ENCODE measurements at regions not wholly inside any gene's neighbourhood (a gene's known extent, or its start where the extent isn't known, plus 50 kb on each side); places are given as distances from the start of the nearest gene placed in this dataset.

DNA sequence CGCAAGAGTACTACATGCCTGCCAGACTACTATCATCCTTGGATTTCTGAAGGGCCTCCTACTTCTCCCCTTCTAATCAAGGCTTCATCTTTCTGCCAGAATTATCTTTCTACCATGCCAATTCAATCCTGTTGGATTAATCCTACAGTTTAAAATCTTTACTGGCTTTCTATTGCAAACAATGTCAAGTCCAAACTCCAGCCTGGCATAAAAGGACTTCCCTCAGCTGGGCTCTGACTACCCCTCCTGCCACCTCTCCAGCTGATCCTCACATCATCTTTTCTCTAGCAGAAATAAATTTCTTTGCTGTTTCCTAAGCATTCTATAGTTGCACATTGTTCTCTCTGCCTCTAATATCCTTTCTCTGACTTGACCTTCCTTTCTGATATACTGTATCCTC, 119.7 kb upstream of the RAD23B start:
- no peaks in the 10 kb centered on the region for H3K4me1 ChIP-seq (ENCODE audit: control insufficient read depth, insufficient read depth, low read length, poor library complexity, severe bottlenecking)
- H3K9me3 ChIP-seq (ENCODE audit: control insufficient read depth, low read length) = no peaks in the 10 kb centered on the region
- H3K36me3 ChIP-seq (ENCODE audit: control insufficient read depth, insufficient read depth, low read length) = no peaks in the 10 kb centered on the region
- 100% methylated on average over 1 of the region's 1 CpG for WGBS, 2 experiments (ENCODE audit: insufficient coverage in 2 of 2)
- no peak overlapping the region for H3K4me3 ChIP-seq (ENCODE audit: extremely low read depth, insufficient read depth, low read length, poor library complexity, severe bottlenecking)
- H3K27ac ChIP-seq (ENCODE audit: low read depth, low read length, severe bottlenecking) = no peak overlapping the region

DNA sequence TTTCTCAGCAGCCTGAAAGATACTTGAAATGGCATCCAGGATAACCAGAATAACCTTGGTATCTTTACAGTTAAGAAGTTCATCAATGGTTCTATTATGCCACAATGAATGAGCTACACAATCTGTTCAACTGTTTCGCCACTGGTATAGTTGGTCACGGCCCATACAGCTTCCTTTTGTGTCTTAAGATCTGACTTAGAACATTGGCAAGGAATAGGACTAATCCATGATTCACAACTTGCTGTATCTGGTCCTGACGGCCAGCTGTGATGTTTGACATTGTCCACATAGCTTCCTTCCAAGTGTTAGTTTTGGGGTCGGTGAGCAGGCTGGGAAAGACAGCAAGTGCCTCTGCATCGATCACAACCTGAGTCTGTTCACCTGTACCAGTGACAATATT, 113.3 kb upstream of the RAD23B start:
- no peaks in the 10 kb centered on the region for H3K9me3 ChIP-seq (ENCODE audit: control insufficient read depth, low read length)
- 91 to 98% methylated on average over 4 to 5 of the region's 5 CpGs for WGBS, 2 experiments (ENCODE audit: insufficient coverage in 2 of 2)

DNA sequence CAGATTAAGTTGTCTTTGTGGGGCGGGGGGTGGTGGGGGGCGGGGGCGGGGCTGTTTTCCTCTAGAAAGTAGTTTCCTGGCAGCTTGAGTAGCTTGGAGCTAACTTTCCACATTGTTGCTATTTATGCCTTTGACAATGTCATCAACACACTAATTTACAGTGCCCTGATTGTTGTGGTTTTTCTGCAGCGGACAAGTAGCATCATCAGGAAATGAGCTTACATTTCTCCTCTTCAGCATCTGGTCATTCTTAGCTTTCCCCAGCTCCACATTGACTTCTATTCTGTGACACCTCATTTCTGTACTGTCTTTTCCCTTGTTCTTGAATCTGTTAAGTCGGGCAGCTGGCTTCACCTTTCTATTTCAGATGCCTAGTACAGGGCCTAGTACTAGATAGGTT, 112.3 kb upstream of the RAD23B start:
- Histone ChIP-seq H3K9me3 (ENCODE audit: control insufficient read depth, low read length) (no peaks in the 10 kb centered on the region), H3K4me3 (ENCODE audit: extremely low read depth, insufficient read depth, low read length, poor library complexity, severe bottlenecking) (no peak overlapping the region)
- 92 to 100% methylated on average over 1 to 2 of the region's 5 CpGs for WGBS, 2 experiments (ENCODE audit: insufficient coverage in 2 of 2)

More for the DNA sequence above, 113.3 kb upstream of the RAD23B start:
- Histone ChIP-seq H3K4me1 (ENCODE audit: control insufficient read depth, insufficient read depth, low read length, poor library complexity, severe bottlenecking) (no peaks in the 10 kb centered on the region), H3K4me3 (ENCODE audit: extremely low read depth, insufficient read depth, low read length, poor library complexity, severe bottlenecking) (no peak overlapping the region), H3K27ac (ENCODE audit: low read depth, low read length, severe bottlenecking) (no peak overlapping the region), H3K36me3 (ENCODE audit: control insufficient read depth, insufficient read depth, low read length) (no peaks in the 10 kb centered on the region)

DNA sequence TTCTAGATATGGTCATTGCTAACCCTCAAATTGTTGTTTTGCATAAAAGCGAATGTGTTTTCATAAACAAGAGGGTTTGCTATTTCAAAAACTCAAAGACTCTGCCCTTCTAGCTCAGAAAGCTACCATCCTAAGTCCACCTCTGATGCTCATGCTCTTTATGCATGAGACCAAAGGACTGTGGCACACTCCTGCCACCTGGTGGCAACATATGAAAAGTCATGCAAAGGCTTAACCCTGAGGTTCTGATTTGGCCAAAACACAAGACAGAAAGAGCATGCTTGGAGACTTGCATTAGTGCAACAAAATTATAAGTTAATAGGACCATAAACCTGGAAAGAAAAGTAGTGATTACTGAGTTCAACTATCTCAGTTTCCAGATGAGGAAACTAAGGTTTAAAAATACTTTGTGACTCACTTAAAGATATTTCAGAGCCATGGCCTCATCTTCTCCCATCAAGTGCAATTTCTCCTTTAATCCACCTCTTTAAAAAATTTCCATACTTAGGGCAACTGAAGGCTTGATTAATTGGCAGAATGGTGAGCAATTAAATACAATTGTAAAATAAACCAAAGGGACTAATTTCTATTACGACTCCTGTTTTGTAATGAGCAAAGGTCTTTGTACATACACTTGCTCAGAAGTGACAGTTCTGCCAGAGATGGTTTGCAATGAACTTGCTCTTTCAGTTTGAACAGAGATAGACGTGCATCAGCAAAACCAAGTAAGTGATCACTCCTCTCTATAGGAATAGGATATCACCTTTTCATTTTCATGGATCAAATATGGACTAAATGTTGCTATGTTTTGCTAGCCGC, 110.7 kb upstream of the RAD23B start:
- Histone ChIP-seq H3K36me3 (ENCODE audit: control insufficient read depth, insufficient read depth, low read length) (no peaks in the 10 kb centered on the region), H3K9me3 (ENCODE audit: control insufficient read depth, low read length) (no peaks in the 10 kb centered on the region), H3K4me1 (ENCODE audit: control insufficient read depth, insufficient read depth, low read length, poor library complexity, severe bottlenecking) (peaks cover 20% of the 10 kb centered on the region), H3K27ac (ENCODE audit: low read depth, low read length, severe bottlenecking) (no peak overlapping the region), H3K4me3 (ENCODE audit: extremely low read depth, insufficient read depth, low read length, poor library complexity, severe bottlenecking) (no peak overlapping the region)
- WGBS, 2 experiments (ENCODE audit: insufficient coverage in 2 of 2) = 57 to 77% methylated on average over 1 to 4 of the region's 4 CpGs

More for the DNA sequence above, 112.3 kb upstream of the RAD23B start:
- H3K36me3 ChIP-seq (ENCODE audit: control insufficient read depth, insufficient read depth, low read length) = no peaks in the 10 kb centered on the region
- H3K27ac ChIP-seq (ENCODE audit: low read depth, low read length, severe bottlenecking) = no peak overlapping the region
- H3K4me1 ChIP-seq (ENCODE audit: control insufficient read depth, insufficient read depth, low read length, poor library complexity, severe bottlenecking) = peaks cover 10% of the 10 kb centered on the region

DNA sequence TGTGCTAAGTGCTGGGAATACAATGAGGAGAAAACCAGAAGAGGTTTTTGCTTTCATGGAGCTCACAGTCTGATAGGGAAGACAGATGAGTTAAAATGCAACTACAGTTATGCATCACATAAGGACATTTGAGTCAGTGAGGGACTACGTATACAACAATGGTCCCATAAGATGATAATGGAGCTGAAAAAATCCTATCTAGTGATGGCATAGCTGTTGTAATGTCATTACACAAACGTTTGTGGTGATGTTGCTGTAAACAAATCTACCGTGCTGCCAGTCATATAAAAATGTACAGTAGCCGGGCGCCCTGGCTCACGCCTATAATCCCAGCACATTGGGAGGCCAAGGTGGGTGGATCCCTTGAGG, 110.1 kb upstream of the RAD23B start:
- no peak overlapping the region for H3K27ac ChIP-seq (ENCODE audit: low read depth, low read length, severe bottlenecking)
- WGBS, 2 experiments (ENCODE audit: insufficient coverage in 2 of 2) = 89 to 95% methylated on average over 6 of the region's 6 CpGs
- no peaks in the 10 kb centered on the region for H3K36me3 ChIP-seq (ENCODE audit: control insufficient read depth, insufficient read depth, low read length)

DNA sequence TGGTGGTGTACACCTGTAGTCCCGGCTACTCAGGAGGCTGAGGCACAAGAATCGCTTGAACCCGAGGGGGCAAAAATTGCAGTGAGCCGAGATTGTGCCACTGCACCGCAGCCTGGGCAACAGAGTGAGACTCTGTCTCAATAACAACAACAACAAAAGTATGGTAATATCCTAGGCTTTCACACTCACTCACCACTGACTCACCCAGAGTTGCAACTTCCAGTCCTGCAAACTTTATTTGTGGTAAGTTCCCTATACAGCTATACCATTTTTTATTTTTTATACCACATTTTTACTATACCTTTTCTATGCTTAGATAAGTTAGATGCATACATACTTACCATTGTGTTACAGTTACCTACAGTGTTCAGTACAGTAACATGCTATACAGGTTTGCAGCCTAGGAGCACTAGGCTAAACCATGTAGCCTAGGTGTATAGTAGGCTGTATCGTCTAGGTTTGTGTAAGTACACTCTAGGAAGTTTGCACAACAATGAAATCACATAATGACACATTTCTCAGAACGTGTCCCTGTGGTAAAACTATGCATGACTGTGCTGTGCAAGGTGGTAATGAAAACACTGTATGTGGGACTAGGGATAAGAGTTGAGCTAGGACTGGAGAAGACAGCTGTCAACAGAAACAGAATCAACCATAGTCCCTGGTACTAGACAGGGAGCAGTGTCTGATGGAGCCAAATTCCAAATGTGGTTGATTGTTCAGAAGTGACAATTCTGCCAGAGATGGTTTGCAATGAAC, 109.5 kb upstream of the RAD23B start:
- H3K27ac ChIP-seq (ENCODE audit: low read depth, low read length, severe bottlenecking) = no peak overlapping the region
- H3K36me3 ChIP-seq (ENCODE audit: control insufficient read depth, insufficient read depth, low read length) = no peaks in the 10 kb centered on the region
- no peaks in the 10 kb centered on the region for H3K9me3 ChIP-seq (ENCODE audit: control insufficient read depth, low read length)
- peaks cover 23% of the 10 kb centered on the region for H3K4me1 ChIP-seq (ENCODE audit: control insufficient read depth, insufficient read depth, low read length, poor library complexity, severe bottlenecking)
- no peak overlapping the region for H3K4me3 ChIP-seq (ENCODE audit: extremely low read depth, insufficient read depth, low read length, poor library complexity, severe bottlenecking)
- WGBS, 2 experiments (ENCODE audit: insufficient coverage in 2 of 2) = 92 to 95% methylated on average over 5 of the region's 7 CpGs

More for the DNA sequence above, 110.1 kb upstream of the RAD23B start:
- no peak overlapping the region for H3K4me3 ChIP-seq (ENCODE audit: extremely low read depth, insufficient read depth, low read length, poor library complexity, severe bottlenecking)
- peaks cover 23% of the 10 kb centered on the region for H3K4me1 ChIP-seq (ENCODE audit: control insufficient read depth, insufficient read depth, low read length, poor library complexity, severe bottlenecking)
- no peaks in the 10 kb centered on the region for H3K9me3 ChIP-seq (ENCODE audit: control insufficient read depth, low read length)

DNA sequence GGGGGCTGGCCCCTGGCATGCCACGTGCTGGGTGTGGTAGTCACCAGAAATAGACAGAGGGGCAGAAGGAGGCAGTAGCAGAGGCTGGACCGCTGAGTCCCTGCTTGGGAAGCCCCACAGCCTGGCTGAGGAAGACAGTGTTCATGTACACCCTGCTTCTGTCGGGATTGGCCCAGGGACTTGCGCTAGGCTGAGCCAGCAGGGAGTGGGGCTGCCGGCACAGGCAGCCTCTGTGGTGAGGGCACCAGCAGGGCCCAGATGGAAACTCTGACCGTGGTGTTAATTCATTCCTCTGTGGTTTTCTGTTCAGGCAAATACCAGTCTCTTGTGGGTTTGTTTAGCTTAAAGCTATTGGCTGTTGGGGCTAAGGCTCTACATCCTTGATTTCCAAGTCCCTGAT, 108.6 kb upstream of the RAD23B start:
- H3K27ac ChIP-seq (ENCODE audit: low read depth, low read length, severe bottlenecking) = no peak overlapping the region
- no peak overlapping the region for H3K4me3 ChIP-seq (ENCODE audit: extremely low read depth, insufficient read depth, low read length, poor library complexity, severe bottlenecking)
- peaks cover 23% of the 10 kb centered on the region for H3K4me1 ChIP-seq (ENCODE audit: control insufficient read depth, insufficient read depth, low read length, poor library complexity, severe bottlenecking)
- H3K9me3 ChIP-seq (ENCODE audit: control insufficient read depth, low read length) = no peaks in the 10 kb centered on the region
- H3K36me3 ChIP-seq (ENCODE audit: control insufficient read depth, insufficient read depth, low read length) = no peaks in the 10 kb centered on the region
- WGBS, 2 experiments (ENCODE audit: insufficient coverage in 2 of 2) = 85 to 92% methylated on average over 6 of the region's 6 CpGs

DNA sequence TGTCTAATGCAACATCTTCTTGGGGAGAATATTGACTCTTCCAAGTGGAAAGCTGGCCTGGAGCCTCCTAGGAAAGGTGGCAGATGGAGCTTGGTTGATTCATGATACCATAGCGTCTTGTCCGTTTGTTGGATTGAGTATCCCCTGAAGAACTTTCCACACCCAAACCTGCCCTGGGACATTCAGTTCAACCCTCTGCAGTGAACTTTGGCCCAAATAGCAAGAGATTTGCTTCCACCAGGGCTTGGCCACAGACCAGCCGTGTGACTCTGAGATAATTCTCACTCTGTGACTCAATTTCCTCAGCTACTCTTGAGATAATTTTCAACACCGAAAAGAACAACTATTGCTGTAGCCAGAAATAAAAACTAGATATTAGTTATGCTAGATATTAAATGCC, 108.0 kb upstream of the RAD23B start:
- no peak overlapping the region for H3K4me3 ChIP-seq (ENCODE audit: extremely low read depth, insufficient read depth, low read length, poor library complexity, severe bottlenecking)
- H3K36me3 ChIP-seq (ENCODE audit: control insufficient read depth, insufficient read depth, low read length) = no peaks in the 10 kb centered on the region
- peaks cover 23% of the 10 kb centered on the region for H3K4me1 ChIP-seq (ENCODE audit: control insufficient read depth, insufficient read depth, low read length, poor library complexity, severe bottlenecking)
- WGBS, 2 experiments (ENCODE audit: insufficient coverage in 2 of 2) = 94 to 95% methylated on average over 3 of the region's 4 CpGs
- no peaks in the 10 kb centered on the region for H3K9me3 ChIP-seq (ENCODE audit: control insufficient read depth, low read length)
- no peak overlapping the region for H3K27ac ChIP-seq (ENCODE audit: low read depth, low read length, severe bottlenecking)

DNA sequence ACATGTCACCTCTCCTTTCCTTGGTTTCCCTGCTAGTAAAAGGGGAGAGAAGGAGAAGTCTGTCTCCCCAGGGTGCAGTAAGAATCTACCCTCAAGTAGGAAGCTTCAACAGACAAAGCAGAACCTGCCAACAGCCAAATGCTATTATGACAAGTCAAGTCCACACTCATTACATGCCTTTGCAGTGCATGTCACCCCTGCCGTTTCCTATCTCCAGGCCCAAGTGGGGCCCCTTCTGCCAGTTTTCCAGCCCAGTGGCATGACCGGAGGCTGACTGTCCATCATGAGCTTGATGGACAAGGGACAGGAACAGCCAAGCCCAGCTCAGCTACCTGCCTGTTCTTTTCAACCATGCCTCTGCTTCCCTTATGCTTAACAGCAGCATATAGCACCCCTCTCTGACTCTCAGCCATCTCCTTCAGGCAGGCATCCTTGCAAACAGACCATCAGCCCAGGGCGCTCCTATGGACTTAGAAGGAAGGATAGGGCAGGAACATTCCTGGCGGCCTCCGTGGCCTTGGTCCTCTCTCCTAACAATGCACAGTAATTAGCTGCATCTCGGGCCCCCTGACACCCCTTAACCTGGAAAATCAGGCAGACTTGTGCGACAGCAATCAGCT, 107.2 kb upstream of the RAD23B start:
- Histone ChIP-seq H3K27ac (ENCODE audit: low read depth, low read length, severe bottlenecking) (peak overlapping the region; percentile 89), H3K4me3 (ENCODE audit: extremely low read depth, insufficient read depth, low read length, poor library complexity, severe bottlenecking) (no peak overlapping the region), H3K36me3 (ENCODE audit: control insufficient read depth, insufficient read depth, low read length) (no peaks in the 10 kb centered on the region), H3K9me3 (ENCODE audit: control insufficient read depth, low read length) (no peaks in the 10 kb centered on the region), H3K4me1 (ENCODE audit: control insufficient read depth, insufficient read depth, low read length, poor library complexity, severe bottlenecking) (peaks cover 23% of the 10 kb centered on the region)
- 89 to 92% methylated on average over 7 of the region's 7 CpGs for WGBS, 2 experiments (ENCODE audit: insufficient coverage in 2 of 2)

DNA sequence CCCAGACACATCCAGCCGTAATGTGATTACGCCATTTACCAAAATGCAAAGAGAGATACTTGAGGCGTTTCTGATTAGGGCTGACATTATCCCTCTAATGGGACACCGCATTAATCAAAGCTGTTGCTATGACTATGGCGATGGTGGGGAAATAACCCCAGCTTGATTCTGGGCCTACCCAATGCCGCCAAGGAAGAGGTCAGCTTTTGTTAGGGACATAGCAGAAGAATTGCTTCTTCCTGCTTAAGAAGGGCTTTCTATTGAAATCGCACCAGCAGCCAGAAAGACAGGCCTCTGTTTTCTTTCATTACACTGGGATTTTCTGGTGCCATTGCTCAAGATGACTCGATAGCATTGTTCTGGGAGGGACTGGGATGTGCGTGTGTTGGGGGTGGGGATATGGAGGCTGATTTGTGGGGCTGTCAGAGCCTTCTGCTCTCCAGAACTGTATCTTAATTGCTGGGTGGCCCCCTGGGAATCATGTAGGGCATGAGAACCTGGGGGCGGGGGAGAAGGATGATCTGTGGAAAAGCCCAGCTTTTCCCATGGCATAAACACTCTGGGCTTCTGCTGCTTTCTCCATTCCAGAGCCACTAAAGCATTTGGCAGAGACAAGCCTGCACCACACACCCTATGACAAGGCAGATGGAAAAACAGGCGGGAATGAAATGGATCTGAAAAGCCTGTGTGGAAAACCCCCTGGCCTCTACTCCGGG, 106.5 kb upstream of the RAD23B start:
- WGBS, 2 experiments (ENCODE audit: insufficient coverage in 2 of 2) = 85 to 86% methylated on average over 8 to 12 of the region's 12 CpGs
- H3K4me3 ChIP-seq (ENCODE audit: extremely low read depth, insufficient read depth, low read length, poor library complexity, severe bottlenecking) = no peak overlapping the region
- peaks cover 23% of the 10 kb centered on the region for H3K4me1 ChIP-seq (ENCODE audit: control insufficient read depth, insufficient read depth, low read length, poor library complexity, severe bottlenecking)
- H3K27ac ChIP-seq (ENCODE audit: low read depth, low read length, severe bottlenecking) = peak overlapping the region; percentile 89
- no peaks in the 10 kb centered on the region for H3K36me3 ChIP-seq (ENCODE audit: control insufficient read depth, insufficient read depth, low read length)
- no peaks in the 10 kb centered on the region for H3K9me3 ChIP-seq (ENCODE audit: control insufficient read depth, low read length)
